ENCODE measurements at regions not wholly inside any gene's neighbourhood (a gene's known extent, or its start where the extent isn't known, plus 50 kb on each side); places are given as distances from the start of the nearest gene placed in this dataset.

DNA sequence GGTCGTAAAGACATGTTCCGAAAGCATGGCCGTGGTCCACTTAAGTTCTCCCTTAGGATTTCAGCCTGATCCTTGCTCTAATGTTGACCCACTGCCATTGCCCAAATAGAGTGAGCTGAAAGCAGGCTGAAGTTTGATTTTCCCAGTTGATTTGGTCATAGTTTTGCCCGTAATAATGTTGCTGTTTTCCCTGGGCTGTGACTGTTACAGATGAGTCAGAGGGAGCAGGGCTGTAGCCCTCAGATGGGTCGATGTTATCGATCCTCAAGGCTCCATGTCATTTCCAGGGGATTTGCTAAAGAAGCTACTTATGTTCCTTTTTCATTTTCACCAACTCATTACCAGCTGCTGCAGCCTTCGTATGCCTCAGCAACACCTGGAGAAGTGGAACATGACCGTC lies 169.0 kb upstream of the ZFHX3 start:
- Histone ChIP-seq H3K4ac (replicated peaks; ENCODE audit: insufficient read length, low read depth, low read length) (no peak overlapping the region), H3K9me3 (ENCODE audit: insufficient read depth in 2 of 2, low read depth in 1 of 2, low read length in 1 of 2) (peaks cover 8% of the 10 kb centered on the region in 2 experiments; a peak in 3 of 4 replicates), H2BK15ac (ENCODE audit: low read length) (no peak overlapping the region), H3K56ac (replicated peaks; ENCODE audit: insufficient read length, low read depth, low read length) (no peak overlapping the region), H3K23ac (ENCODE audit: insufficient read length) (no peak overlapping the region), H2BK5ac (ENCODE audit: low read depth, low read length) (no peak overlapping the region), H4K8ac (ENCODE audit: extremely low read depth, insufficient read depth, low read length) (no peak overlapping the region), H2AFZ (ENCODE audit: low read length) (no peak overlapping the region), H2BK20ac (ENCODE audit: low read length) (no peak overlapping the region), H3K79me1 (ENCODE audit: low read depth, low read length) (no peaks in the 10 kb centered on the region), H3K9ac (replicated peaks in 1 of 4; ENCODE audit: extremely low read depth in 1 of 4, low read depth in 3 of 4, low read length in 3 of 4) (no peak overlapping the region), H4K20me1 (replicated peaks in 1 of 2; ENCODE audit: control insufficient read depth in 1 of 2, insufficient read depth in 2 of 2, low read length in 2 of 2) (no peaks in the 10 kb centered on the region), H3K14ac (ENCODE audit: insufficient read length) (no peak overlapping the region), H3K79me2 (ENCODE audit: control insufficient read depth in 1 of 2, insufficient read depth in 2 of 2, low read length in 2 of 2) (no peaks in the 10 kb centered on the region), H3K27ac (ENCODE audit: low read depth, low read length) (no peak overlapping the region), H3K27me3 (replicated peaks in 1 of 4; ENCODE audit: control insufficient read depth in 3 of 4, extremely low read depth in 1 of 4, insufficient read depth in 3 of 4, low read length in 3 of 4) (no peaks in the 10 kb centered on the region; a peak in 1 of 7 replicates), H2BK120ac (replicated peaks; ENCODE audit: low read depth, low read length) (no peak overlapping the region), H4K91ac (replicated peaks; ENCODE audit: insufficient read length, low read length) (no peak overlapping the region), H3K4me3 (ENCODE audit: extremely low read depth in 1 of 4, insufficient read depth in 2 of 4, low read depth in 3 of 4, low read length in 4 of 4) (no peak overlapping the region), H2BK12ac (ENCODE audit: low read depth, low read length) (no peak overlapping the region), H3K18ac (ENCODE audit: extremely low read depth, low read length) (no peak overlapping the region), H3K23me2 (ENCODE audit: low read depth, low read length) (no peaks in the 10 kb centered on the region), H4K5ac (ENCODE audit: insufficient read length, low read depth, low read length) (no peak overlapping the region), H3K4me2 (ENCODE audit: insufficient read depth in 1 of 2, low read depth in 2 of 2, low read length in 2 of 2) (no peak overlapping the region), H2AK5ac (ENCODE audit: low read depth, low read length) (no peak overlapping the region), H3K36me3 (ENCODE audit: control insufficient read depth in 2 of 4, insufficient read depth in 4 of 4, low read length in 3 of 4) (no peaks in the 10 kb centered on the region; a peak in 1 of 8 replicates), H3K4me1 (replicated peaks in 1 of 4; ENCODE audit: control insufficient read depth in 3 of 4, insufficient read depth in 4 of 4, low read length in 3 of 4) (peaks cover 0 to 9% (median 3%) of the 10 kb centered on the region in 4 experiments; a peak in 3 of 7 replicates)
- no peak for TF ChIP-seq JUND (IDR thresholded peaks at IDR 0.05; ENCODE audit: low read length)
- FAIRE-seq (no peak), DNase-seq (ENCODE audit: low read depth in 1 of 2, low spot score in 2 of 2) (no peak)
- POLR2A ChIA-PET (ENCODE audit: partially characterized antibody), result no interaction called here
- CTCF ChIA-PET (ENCODE audit: partially characterized antibody), result interaction anchor here (0.6 to 3.4 kb wide), 15 partner anchors 10 to 1169 kb away, joined by 3 to 24 read pairs (median 4); no protein-coding TSS in a partner anchor
- 92% methylated on average over 8 of the region's 8 CpGs; no CpG with 5 or more reads in 1 of the 2 experiments for WGBS, 2 experiments (ENCODE audit: extremely low coverage in 1 of 2, insufficient coverage in 1 of 2, insufficient read length in 1 of 2, insufficient replicate concordance in 2 of 2, low coverage in 1 of 2, low lambda C conversion rate in 2 of 2, missing lambda C conversion rate in 1 of 2)

Data from H1 (cell line).